ENCODE measurements at regions not wholly inside any gene's neighbourhood (a gene's known extent, or its start where the extent isn't known, plus 50 kb on each side); places are given as distances from the start of the nearest gene placed in this dataset.
"Not testable (repeated sequence)": the region's sequence is repeated elsewhere in the genome, so short reads cannot be mapped to it uniquely, and the experiment has no call there.

DNA sequence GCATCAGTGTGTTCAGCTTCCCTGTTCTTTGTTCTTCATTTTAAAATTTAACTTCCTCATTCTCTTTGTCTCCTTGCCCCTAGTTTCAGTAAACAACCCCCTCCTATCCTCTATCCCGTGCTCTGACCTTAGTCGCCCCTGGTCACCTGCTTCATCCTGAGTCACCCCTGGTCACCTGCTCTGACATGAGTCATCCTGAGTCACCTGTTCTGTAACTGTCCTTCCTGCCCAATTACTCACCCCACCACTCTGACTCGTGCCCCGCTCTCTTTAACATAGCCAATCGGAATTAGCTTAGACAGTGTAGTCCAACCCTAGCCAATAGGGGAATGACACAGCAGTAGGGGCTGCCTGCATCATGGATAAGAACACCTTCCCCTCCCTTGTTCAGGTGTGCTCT is 65.6 kb upstream of the MRGPRE start:
- not testable (repeated sequence) for TF ChIP-seq EZH2phosphoT487 (IDR thresholded peaks at IDR 0.05; ENCODE audit: low read depth, severe bottlenecking, unreplicated experiment); EZH2 (IDR thresholded peaks at IDR 0.05; ENCODE audit: borderline replicate concordance)
- TF ChIP-seq, protein P1, sequence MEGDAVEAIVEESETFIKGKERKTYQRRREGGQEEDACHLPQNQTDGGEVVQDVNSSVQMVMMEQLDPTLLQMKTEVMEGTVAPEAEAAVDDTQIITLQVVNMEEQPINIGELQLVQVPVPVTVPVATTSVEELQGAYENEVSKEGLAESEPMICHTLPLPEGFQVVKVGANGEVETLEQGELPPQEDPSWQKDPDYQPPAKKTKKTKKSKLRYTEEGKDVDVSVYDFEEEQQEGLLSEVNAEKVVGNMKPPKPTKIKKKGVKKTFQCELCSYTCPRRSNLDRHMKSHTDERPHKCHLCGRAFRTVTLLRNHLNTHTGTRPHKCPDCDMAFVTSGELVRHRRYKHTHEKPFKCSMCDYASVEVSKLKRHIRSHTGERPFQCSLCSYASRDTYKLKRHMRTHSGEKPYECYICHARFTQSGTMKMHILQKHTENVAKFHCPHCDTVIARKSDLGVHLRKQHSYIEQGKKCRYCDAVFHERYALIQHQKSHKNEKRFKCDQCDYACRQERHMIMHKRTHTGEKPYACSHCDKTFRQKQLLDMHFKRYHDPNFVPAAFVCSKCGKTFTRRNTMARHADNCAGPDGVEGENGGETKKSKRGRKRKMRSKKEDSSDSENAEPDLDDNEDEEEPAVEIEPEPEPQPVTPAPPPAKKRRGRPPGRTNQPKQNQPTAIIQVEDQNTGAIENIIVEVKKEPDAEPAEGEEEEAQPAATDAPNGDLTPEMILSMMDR (IDR thresholded peaks at IDR 0.05; ENCODE audit: poor library complexity): not testable (repeated sequence)
